GM12872 (cell line): ENCODE measurements at regions not wholly inside any gene's neighbourhood (a gene's known extent, or its start where the extent isn't known, plus 50 kb on each side); places are given as distances from the start of the nearest gene placed in this dataset.

Source experiments
- TF ChIP-seq, protein P1 (sequence below): IDR thresholded peaks from 3 replicates; pipeline ENCODE4 v1.5.1; 2011; ENCODE audit warnings: low read depth, mild to moderate bottlenecking, low read length, moderate library complexity; ENCODE audit not compliant: insufficient read depth

DNA sequence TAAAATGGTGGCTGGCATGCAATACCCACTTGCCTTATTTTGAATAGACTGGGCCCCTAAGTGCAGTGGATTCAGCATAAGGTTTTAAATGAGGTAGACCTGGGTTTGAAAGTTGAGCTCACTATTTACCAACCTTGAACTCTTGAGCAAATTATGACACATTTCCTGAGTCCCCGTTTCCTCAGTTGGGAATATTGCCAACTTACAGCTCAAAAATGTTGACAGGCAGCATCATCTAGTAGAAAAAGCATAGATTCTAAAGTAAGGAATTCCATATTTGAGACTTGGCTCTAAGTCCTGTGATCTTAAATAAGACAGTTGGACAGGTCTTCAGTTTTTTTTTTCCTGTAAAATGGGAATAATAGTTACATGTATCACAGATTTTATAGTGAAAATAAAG lies 305.5 kb downstream of the ACTR3B start:
- TF ChIP-seq, protein P1, sequence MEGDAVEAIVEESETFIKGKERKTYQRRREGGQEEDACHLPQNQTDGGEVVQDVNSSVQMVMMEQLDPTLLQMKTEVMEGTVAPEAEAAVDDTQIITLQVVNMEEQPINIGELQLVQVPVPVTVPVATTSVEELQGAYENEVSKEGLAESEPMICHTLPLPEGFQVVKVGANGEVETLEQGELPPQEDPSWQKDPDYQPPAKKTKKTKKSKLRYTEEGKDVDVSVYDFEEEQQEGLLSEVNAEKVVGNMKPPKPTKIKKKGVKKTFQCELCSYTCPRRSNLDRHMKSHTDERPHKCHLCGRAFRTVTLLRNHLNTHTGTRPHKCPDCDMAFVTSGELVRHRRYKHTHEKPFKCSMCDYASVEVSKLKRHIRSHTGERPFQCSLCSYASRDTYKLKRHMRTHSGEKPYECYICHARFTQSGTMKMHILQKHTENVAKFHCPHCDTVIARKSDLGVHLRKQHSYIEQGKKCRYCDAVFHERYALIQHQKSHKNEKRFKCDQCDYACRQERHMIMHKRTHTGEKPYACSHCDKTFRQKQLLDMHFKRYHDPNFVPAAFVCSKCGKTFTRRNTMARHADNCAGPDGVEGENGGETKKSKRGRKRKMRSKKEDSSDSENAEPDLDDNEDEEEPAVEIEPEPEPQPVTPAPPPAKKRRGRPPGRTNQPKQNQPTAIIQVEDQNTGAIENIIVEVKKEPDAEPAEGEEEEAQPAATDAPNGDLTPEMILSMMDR = no peak

DNA sequence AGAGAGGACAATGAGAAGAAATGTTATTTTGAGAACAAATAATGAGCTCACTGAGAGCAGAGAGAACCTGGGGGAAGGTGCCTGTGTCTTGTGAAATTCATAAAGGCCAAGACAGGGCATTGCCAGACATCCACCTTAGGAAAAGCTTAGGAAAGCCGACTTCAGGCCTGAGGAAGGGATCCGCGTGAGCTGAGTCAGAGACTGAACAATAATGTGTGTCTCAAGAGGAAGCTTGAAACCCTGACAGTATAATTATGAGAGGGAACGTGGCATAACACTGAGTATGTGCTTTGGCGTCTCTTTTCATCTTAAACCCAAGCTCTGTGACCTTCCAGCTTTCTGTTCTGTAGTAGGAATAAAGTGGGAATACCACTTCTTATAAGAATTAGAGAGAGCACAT lies 307.2 kb downstream of the ACTR3B start:
- TF ChIP-seq, protein P1 = no peak

DNA sequence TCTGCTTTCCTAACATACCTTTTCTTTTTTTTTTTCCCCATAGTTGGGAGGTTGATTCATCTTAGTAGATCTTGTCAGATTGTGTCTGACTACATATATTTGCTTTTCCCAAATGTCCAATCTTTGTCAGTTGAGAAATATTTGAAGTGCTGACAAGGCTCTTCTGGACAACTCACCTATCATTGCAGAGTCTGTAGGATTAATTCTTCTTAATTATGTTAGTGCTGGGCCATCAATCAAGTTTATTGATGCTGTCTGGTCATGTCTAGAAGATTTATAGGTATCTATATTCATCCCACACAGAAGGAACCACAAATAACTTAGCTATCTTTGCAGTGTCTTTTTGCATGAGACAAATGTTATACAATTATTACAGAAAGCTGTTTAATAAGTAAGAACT lies 310.6 kb downstream of the ACTR3B start:
- TF ChIP-seq, protein P1 = no peak

DNA sequence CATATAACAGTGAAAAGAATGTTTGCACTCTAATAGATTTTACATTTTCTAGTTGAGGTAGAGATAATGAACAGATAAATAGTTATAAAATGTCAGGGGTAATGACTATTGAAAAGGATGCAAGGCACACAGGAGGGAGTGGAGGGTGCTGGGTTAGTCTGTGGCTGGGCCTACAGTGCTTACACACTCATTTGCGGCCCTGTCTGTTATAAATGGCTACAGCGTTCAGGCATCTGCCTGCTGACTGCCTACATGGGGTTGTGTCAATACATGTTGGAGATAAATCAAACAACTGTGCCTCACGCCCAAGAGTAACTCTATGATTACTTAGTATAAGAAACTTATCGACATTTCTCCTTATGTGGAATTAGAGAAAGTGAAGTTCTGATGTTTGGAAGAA lies 313.3 kb downstream of the ACTR3B start:
- TF ChIP-seq, protein P1 = no peak

DNA sequence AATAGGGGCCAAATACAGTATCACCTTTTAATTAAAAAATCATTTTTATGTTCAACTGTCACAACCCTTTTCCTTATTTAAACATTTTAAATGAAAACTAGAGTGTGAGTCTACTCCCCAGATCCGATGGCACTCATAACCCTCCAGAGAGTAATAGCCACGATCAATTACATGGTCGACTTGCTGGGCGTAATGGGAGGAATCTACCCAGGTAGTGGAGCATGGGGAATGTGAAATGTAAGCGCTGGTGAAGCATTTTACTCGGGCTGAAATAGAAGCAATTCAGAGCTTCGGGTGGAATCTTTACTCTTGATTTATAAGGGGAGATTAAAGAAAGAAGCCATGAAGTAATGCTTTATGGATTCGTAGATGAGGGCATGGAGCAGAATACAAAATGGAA lies 321.9 kb downstream of the ACTR3B start:
- TF ChIP-seq, protein P1 = no peak

DNA sequence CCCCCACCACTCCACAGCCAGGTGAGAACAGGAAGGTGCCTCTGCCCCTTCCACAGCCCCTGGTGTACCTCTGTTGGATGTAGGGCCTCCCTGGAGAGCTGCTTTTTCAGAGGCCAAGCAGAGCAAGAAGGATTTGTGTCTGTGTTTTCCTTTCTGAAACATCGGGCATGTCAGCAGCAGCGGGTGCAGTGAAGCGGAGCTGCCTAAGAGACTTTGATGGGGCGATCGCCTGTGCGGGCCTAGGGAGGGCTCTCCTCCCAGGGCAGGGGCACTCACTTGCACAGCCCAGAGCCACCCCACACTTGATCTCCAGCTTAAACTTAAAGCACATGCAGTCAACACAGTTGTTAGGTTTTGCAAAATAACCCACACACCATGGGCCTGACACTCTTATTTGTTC lies 324.7 kb downstream of the ACTR3B start:
- TF ChIP-seq, protein P1 = no peak

DNA sequence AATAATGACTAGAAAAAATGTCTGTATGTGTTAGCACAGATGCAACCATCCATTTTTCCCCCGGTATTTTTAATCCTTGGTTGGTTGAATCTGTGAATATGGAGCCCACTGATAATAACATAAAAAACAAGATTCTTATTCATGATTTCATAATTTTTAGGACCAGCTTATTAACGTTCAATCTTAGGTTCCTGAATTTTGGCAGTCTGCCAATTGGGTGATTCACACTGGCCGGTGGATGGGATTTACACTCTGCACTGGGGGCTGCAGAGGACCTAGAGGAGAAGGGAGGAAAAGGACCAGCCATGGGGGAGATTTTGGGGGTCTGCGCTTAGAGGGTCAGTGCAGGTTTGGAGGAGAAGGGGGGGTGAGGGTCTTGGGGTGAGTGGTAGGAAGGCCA lies 327.9 kb downstream of the ACTR3B start:
- TF ChIP-seq, protein P1 = no peak

DNA sequence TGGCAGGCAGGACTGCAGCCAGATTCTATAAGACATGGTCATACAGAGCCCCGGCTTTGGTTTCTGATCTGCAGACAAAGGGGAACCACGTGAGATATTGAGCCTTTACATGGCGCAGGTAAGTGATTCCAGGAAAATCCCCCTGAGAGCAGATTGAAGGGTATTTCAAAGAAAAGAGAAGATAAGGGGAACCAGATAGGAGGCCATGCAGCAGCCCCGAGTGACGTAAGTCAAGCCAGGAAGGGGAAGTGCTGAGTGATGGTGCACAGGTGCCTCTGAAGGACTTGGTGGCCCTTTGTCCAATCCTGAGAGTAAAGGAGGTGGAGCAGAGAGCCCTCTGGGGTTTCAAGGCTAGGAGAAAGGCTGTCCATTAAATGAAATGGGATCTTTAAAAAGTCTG lies 329.0 kb downstream of the ACTR3B start:
- TF ChIP-seq, protein P1 = no peak
